HepG2 (cell line): ENCODE measurements at regions not wholly inside any gene's neighbourhood (a gene's known extent, or its start where the extent isn't known, plus 50 kb on each side); places are given as distances from the start of the nearest gene placed in this dataset.
"Not testable (repeated sequence)": the region's sequence is repeated elsewhere in the genome, so short reads cannot be mapped to it uniquely, and the experiment has no call there.

Source experiments
- ATAC-seq: fragments of 200-7000 bp; cut with Tn5 transposase; 3 replicates; pipeline ENCODE4 v1.9.1; 2020; ENCODE audit warnings: mild to moderate bottlenecking, moderate library complexity
- BruUV-seq: library from RNA; stranded (reverse); fragments of 400-500 nt; replicated peaks from 2 replicates; lab custom pipeline; 2021; lab: Mats Ljungman, UMichigan
- CTCF ChIA-PET: fragments of 300-600 bp; formaldehyde crosslinking; extraction: SDS; loops from one replicate; lab custom pipeline; 2021; ENCODE audit warnings: low total read pairs, inconsistent platforms, low intra/inter-chr PET ratio; lab: Yijun Ruan, JAX
- POLR2A ChIA-PET: fragments of 350-600 bp; sonication (Branson Sonifier 250); formaldehyde crosslinking; loops from one replicate; lab custom pipeline; 2020; ENCODE audit warnings: antibody characterized with exemption, inconsistent platforms; lab: Yijun Ruan, JAX
- DNase-seq: peaks from one replicate; pipeline ENCODE4 v3.0.0-alpha.2; 2015; ENCODE audit warnings: low spot score
- FAIRE-seq: peaks from 3 replicates; lab custom pipeline; 2011; peaks lifted over from hg19 to GRCh38; lab: Jason Lieb, UNC
- H2AFZ ChIP-seq: one replicate; pipeline ENCODE4 v1.6.1; 2011; ENCODE audit warnings: low read length, inconsistent platforms
- H3K27ac ChIP-seq: fragments of 300-600 bp; 3 replicates; pipeline ENCODE4 v1.8.0; 2011; ENCODE audit warnings: mixed run types, mild to moderate bottlenecking, mixed read lengths, low read length, inconsistent platforms; ENCODE audit not compliant: insufficient read depth; ENCODE audit errors: extremely low read length
- H3K27me3 ChIP-seq, 2 experiments: fragments of 200-600 bp in 1 of 2; 2 replicates in 1 of 2; 3 replicates in 1 of 2; pipeline versions ENCODE4 v1.6.0 to v1.8.0; 2011; ENCODE audit warnings: low read length in 2 of 2, mild to moderate bottlenecking in 2 of 2, moderate library complexity in 2 of 2, inconsistent platforms in 1 of 2; ENCODE audit not compliant: insufficient read depth in 2 of 2, control insufficient read depth in 1 of 2
- H3K36me3 ChIP-seq, 2 experiments: fragments of 200-600 bp in 1 of 2; replicated peaks in 1 of 2; 2 replicates in 1 of 2; 3 replicates in 1 of 2; pipeline versions ENCODE4 v1.5.1 to v1.8.0; 2011; ENCODE audit warnings: low read length in 2 of 2, inconsistent platforms in 1 of 2; ENCODE audit not compliant: insufficient read depth in 2 of 2, control insufficient read depth in 1 of 2
- H3K4me1 ChIP-seq: 2 replicates; pipeline ENCODE4 v1.5.1; 2012; ENCODE audit warnings: low read length, inconsistent platforms; ENCODE audit not compliant: insufficient read depth
- H3K4me2 ChIP-seq: 2 replicates; pipeline ENCODE4 v1.6.0; 2011; ENCODE audit warnings: low read depth, low read length, inconsistent platforms
- H3K4me3 ChIP-seq, 3 experiments: fragments of 200-600 bp in 1 of 3; sonication (generic), shearing (Covaris generic) in 1 of 3; replicated peaks in 1 of 3; 2 replicates each; pipeline ENCODE4 v1.5.1; 2011 to 2016; ENCODE audit warnings: low read length in 3 of 3, inconsistent platforms in 2 of 3, low read depth in 2 of 3, mild to moderate bottlenecking in 2 of 3, control low read depth in 1 of 3, mixed read lengths in 1 of 3; ENCODE audit not compliant: insufficient read depth in 1 of 3
- H3K79me2 ChIP-seq: one replicate; pipeline ENCODE4 v1.6.1; 2011; ENCODE audit warnings: low read length, inconsistent platforms; ENCODE audit not compliant: insufficient read depth
- H3K9ac ChIP-seq: 2 replicates; pipeline ENCODE4 v1.6.0; 2011; ENCODE audit warnings: mild to moderate bottlenecking, low read depth, low read length, inconsistent platforms; ENCODE audit not compliant: insufficient read depth
- H3K9me3 ChIP-seq: 2 replicates; pipeline ENCODE4 v1.5.1; 2012; ENCODE audit warnings: mild to moderate bottlenecking, low read length
- H4K20me1 ChIP-seq: 2 replicates; pipeline ENCODE4 v1.6.0; 2011; ENCODE audit warnings: inconsistent platforms, mild to moderate bottlenecking, low read length, moderate library complexity; ENCODE audit not compliant: insufficient read depth
- WGBS: methylation state at CpG from one replicate; pipeline ENCODE4 v1.1.6; 2017; ENCODE audit warnings: low lambda C conversion rate; 5-methylcytosine and 5-hydroxymethylcytosine counted together
- in situ Hi-C: cut with HindIII; loops from 2 replicates; pipeline ENCODE4 v1.10.0; 2017; ENCODE audit warnings: low pct_unique_long_range_greater_than_20kb; ENCODE audit not compliant: extremely low pct_ligation_motif_present
- intact Hi-C: fragments of 100-400 bp; cut with micrococcal nuclease; formaldehyde crosslinking; loops from one replicate; pipeline ENCODE4 v1.10.0; 2022; ENCODE audit not compliant: unreplicated experiment

- intact Hi-C loops, POLR2A ChIA-PET, CTCF ChIA-PET, H4K20me1 ChIP-seq, BruUV-seq, H3K4me1 ChIP-seq, DNase-seq, H3K27me3 ChIP-seq, in situ Hi-C loops, H3K36me3 ChIP-seq, H3K27ac ChIP-seq, H3K4me2 ChIP-seq, H3K79me2 ChIP-seq, H2AFZ ChIP-seq, H3K9ac ChIP-seq, H3K9me3 ChIP-seq, ATAC-seq, H3K4me3 ChIP-seq: not testable (repeated sequence)
- no CpG with 5 or more reads among the region's 2 CpGs for WGBS
- peak; percentile 30 for FAIRE-seq
These were observed 69.9 kb downstream of the TSPY2 start for GRCh38 chrY:6315917-6316316.

- H3K79me2 ChIP-seq, BruUV-seq, H3K9me3 ChIP-seq, intact Hi-C loops, H3K4me1 ChIP-seq, H3K27me3 ChIP-seq, POLR2A ChIA-PET, ATAC-seq, H3K4me2 ChIP-seq, DNase-seq, H3K27ac ChIP-seq, H3K4me3 ChIP-seq, H3K36me3 ChIP-seq, H4K20me1 ChIP-seq, in situ Hi-C loops, H3K9ac ChIP-seq, FAIRE-seq, H2AFZ ChIP-seq, CTCF ChIA-PET: not testable (repeated sequence)
- no CpG with 5 or more reads among the region's 4 CpGs for WGBS
These were observed 70.4 kb downstream of the TSPY2 start for GRCh38 chrY:6316419-6316818.

- H3K79me2 ChIP-seq, H3K4me1 ChIP-seq, H2AFZ ChIP-seq, H3K4me2 ChIP-seq, POLR2A ChIA-PET, FAIRE-seq, intact Hi-C loops, DNase-seq, CTCF ChIA-PET, H3K36me3 ChIP-seq, in situ Hi-C loops, H3K27ac ChIP-seq, ATAC-seq, H3K4me3 ChIP-seq, BruUV-seq, H3K9me3 ChIP-seq, H3K27me3 ChIP-seq, H4K20me1 ChIP-seq, H3K9ac ChIP-seq: not testable (repeated sequence)
- no CpG with 5 or more reads among the region's 3 CpGs for WGBS
These were observed 120.4 kb downstream of the TSPY2 start for GRCh38 chrY:6366433-6366832.

GRCh38 chrY:6382390-6383165 lies 136.6 kb downstream of the TSPY2 start:
- H3K4me1 ChIP-seq, H3K36me3 ChIP-seq, FAIRE-seq, H3K4me2 ChIP-seq, DNase-seq, CTCF ChIA-PET, ATAC-seq, H3K4me3 ChIP-seq, BruUV-seq, H3K9ac ChIP-seq, H3K27ac ChIP-seq, H4K20me1 ChIP-seq, H3K79me2 ChIP-seq, H2AFZ ChIP-seq, in situ Hi-C loops, H3K9me3 ChIP-seq, POLR2A ChIA-PET, intact Hi-C loops, H3K27me3 ChIP-seq: not testable (repeated sequence)
- WGBS, result no CpG with 5 or more reads among the region's 7 CpGs
